ENCODE measurements at regions not wholly inside any gene's neighbourhood (a gene's known extent, or its start where the extent isn't known, plus 50 kb on each side); places are given as distances from the start of the nearest gene placed in this dataset.
"Not testable (repeated sequence)": the region's sequence is repeated elsewhere in the genome, so short reads cannot be mapped to it uniquely, and the experiment has no call there.

- not testable (repeated sequence) for DNase-seq
Observed at GRCh38 chr4:189653983-189654382, 286.7 kb upstream of the FRG1 start.

- DNase-seq: not testable (repeated sequence)
Observed at GRCh38 chr4:189654396-189654795, 286.3 kb upstream of the FRG1 start.

- DNase-seq: not testable (repeated sequence)
Observed at GRCh38 chr4:189655817-189656216, 284.9 kb upstream of the FRG1 start.

GRCh38 chr4:189656641-189657040 lies 284.0 kb upstream of the FRG1 start:
- no peak for DNase-seq

- not testable (repeated sequence) for DNase-seq
Observed at GRCh38 chr4:189658259-189658658, 282.4 kb upstream of the FRG1 start.

- peak; percentile 37 for DNase-seq
Observed at GRCh38 chr4:189658831-189659230, 281.8 kb upstream of the FRG1 start.

GRCh38 chr4:189659287-189659686 lies 281.4 kb upstream of the FRG1 start:
- DNase-seq: peak; percentile 49

- DNase-seq: no peak
Observed at GRCh38 chr4:189660722-189661360, 279.8 kb upstream of the FRG1 start.

- no peak for DNase-seq
Observed at GRCh38 chr4:189664693-189665250, 275.9 kb upstream of the FRG1 start.

- not testable (repeated sequence) for DNase-seq
Observed at GRCh38 chr4:189665712-189666305, 274.9 kb upstream of the FRG1 start.

GRCh38 chr4:189667386-189667785 lies 273.3 kb upstream of the FRG1 start:
- DNase-seq: not testable (repeated sequence)

- not testable (repeated sequence) for DNase-seq
Observed at GRCh38 chr4:189697675-189698245, 242.9 kb upstream of the FRG1 start.

- DNase-seq: not testable (repeated sequence)
Observed at GRCh38 chr4:189703000-189703399, 237.7 kb upstream of the FRG1 start.

- not testable (repeated sequence) for DNase-seq
Observed at GRCh38 chr4:189706821-189707220, 233.9 kb upstream of the FRG1 start.

GRCh38 chr4:189707227-189707626 lies 233.4 kb upstream of the FRG1 start:
- DNase-seq: not testable (repeated sequence)

GRCh38 chr4:189711956-189712355 lies 228.7 kb upstream of the FRG1 start:
- not testable (repeated sequence) for DNase-seq

GRCh38 chr4:189721016-189721993 lies 219.4 kb upstream of the FRG1 start:
- not testable (repeated sequence) for DNase-seq

GRCh38 chr4:189722324-189723003 lies 218.2 kb upstream of the FRG1 start:
- not testable (repeated sequence) for DNase-seq

GRCh38 chr4:189727982-189728638 lies 212.6 kb upstream of the FRG1 start:
- DNase-seq: not testable (repeated sequence)

GRCh38 chr4:189731989-189732388 lies 208.7 kb upstream of the FRG1 start:
- DNase-seq: not testable (repeated sequence)

GRCh38 chr4:189733507-189733906 lies 207.2 kb upstream of the FRG1 start:
- DNase-seq: not testable (repeated sequence)
